ENCODE measurements at regions not wholly inside any gene's neighbourhood (a gene's known extent, or its start where the extent isn't known, plus 50 kb on each side); places are given as distances from the start of the nearest gene placed in this dataset.

DNA sequence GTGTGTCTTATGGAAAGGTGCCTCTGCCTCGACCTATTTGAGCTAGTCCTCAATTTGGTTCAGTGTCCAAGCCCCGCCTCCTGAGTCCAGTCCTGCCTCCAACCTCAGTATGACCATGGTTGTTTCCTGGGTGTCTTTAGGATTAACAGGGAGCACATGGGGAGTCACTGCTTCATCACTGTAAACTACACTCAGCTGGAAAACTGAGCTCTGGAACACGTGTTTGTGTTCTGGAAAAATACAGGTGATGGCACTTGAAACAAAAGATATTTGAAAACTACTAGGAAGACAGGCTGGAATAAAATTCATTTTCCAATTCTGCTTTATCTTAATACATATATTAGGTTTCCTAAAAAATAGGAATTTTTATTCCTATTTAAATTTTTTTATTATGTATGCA, 1187.3 kb upstream of the TMEM132C start (continued):
- TF ChIP-seq ATF2 (IDR thresholded peaks at IDR 0.05; ENCODE audit: low read length) (no peak), HDAC6 (IDR thresholded peaks at IDR 0.05; ENCODE audit: low read depth, low read length) (no peak), FOSL1 (IDR thresholded peaks at IDR 0.05; ENCODE audit: insufficient read depth, low read depth, low read length) (no peak), RBBP5 (IDR thresholded peaks at IDR 0.05; ENCODE audit: borderline replicate concordance, low read depth, low read length) (no peak), PHF8 (conservative IDR thresholded peaks at IDR 0.05; ENCODE audit: low read depth, low read length) (no peak), SUZ12 (IDR thresholded peaks at IDR 0.05; ENCODE audit: low read length) (no peak), CEBPB (IDR thresholded peaks at IDR 0.05; ENCODE audit: low read depth, low read length) (no peak), E2F6 (IDR thresholded peaks at IDR 0.05) (no peak), EP300 (IDR thresholded peaks at IDR 0.05; ENCODE audit: borderline replicate concordance in 1 of 2, low read depth in 2 of 2, low read length in 2 of 2) (no peak)
